ENCODE measurements at regions not wholly inside any gene's neighbourhood (a gene's known extent, or its start where the extent isn't known, plus 50 kb on each side); places are given as distances from the start of the nearest gene placed in this dataset.

GRCh38 chr5:8844206-8844605 lies 701.7 kb downstream of the SEMA5A start:
- ATAC-seq = peak; percentile 20
- TF ChIP-seq ZC3H10 (CRISPR knock-in tag; IDR thresholded peaks at IDR 0.05) (no peak), TCF4 (CRISPR knock-in tag; IDR thresholded peaks at IDR 0.05; ENCODE audit: borderline replicate concordance) (no peak), ZNF70 (CRISPR knock-in tag; IDR thresholded peaks at IDR 0.05) (no peak), CSRNP3 (CRISPR knock-in tag; IDR thresholded peaks at IDR 0.05) (no peak), ZNF8 (CRISPR knock-in tag; IDR thresholded peaks at IDR 0.05) (no peak), ZFP3 (CRISPR knock-in tag; IDR thresholded peaks at IDR 0.05) (no peak), ESRRG (CRISPR knock-in tag; IDR thresholded peaks at IDR 0.05) (no peak), PATZ1 (CRISPR knock-in tag; IDR thresholded peaks at IDR 0.05; ENCODE audit: borderline replicate concordance) (no peak), BACH2 (CRISPR knock-in tag; IDR thresholded peaks at IDR 0.05; ENCODE audit: borderline replicate concordance) (no peak), SNAI2 (CRISPR knock-in tag; IDR thresholded peaks at IDR 0.05) (no peak), ZFP30 (CRISPR knock-in tag; IDR thresholded peaks at IDR 0.05) (no peak), TOX (CRISPR knock-in tag; IDR thresholded peaks at IDR 0.05; ENCODE audit: borderline replicate concordance) (no peak), CREB5 (CRISPR knock-in tag; IDR thresholded peaks at IDR 0.05; ENCODE audit: low read depth) (no peak), POU6F1 (CRISPR knock-in tag; IDR thresholded peaks at IDR 0.05; ENCODE audit: borderline replicate concordance, low read depth) (no peak), OSR1 (CRISPR knock-in tag; IDR thresholded peaks at IDR 0.05) (no peak), GLIS3 (CRISPR knock-in tag; IDR thresholded peaks at IDR 0.05) (no peak), ZNF565 (CRISPR knock-in tag; conservative IDR thresholded peaks at IDR 0.05; ENCODE audit: low read depth) (no peak), ARNTL (CRISPR knock-in tag; IDR thresholded peaks at IDR 0.05; ENCODE audit: borderline replicate concordance, low read depth) (no peak)

GRCh38 chr5:8844847-8845246 lies 701.0 kb downstream of the SEMA5A start:
- TF ChIP-seq CREB5 (CRISPR knock-in tag; IDR thresholded peaks at IDR 0.05; ENCODE audit: low read depth) = no peak
- no peak for TF ChIP-seq RARB (CRISPR knock-in tag; IDR thresholded peaks at IDR 0.05)
- no peak for TF ChIP-seq ZNF565 (CRISPR knock-in tag; conservative IDR thresholded peaks at IDR 0.05; ENCODE audit: low read depth)
- no peak for TF ChIP-seq TSHZ2 (CRISPR knock-in tag; IDR thresholded peaks at IDR 0.05)
- TF ChIP-seq PPARA (CRISPR knock-in tag; IDR thresholded peaks at IDR 0.05; ENCODE audit: borderline replicate concordance) = no peak
- no peak for TF ChIP-seq CSDC2 (CRISPR knock-in tag; IDR thresholded peaks at IDR 0.05)
- TF ChIP-seq ISL1 (CRISPR knock-in tag; IDR thresholded peaks at IDR 0.05) = no peak
- TF ChIP-seq ZFP30 (CRISPR knock-in tag; IDR thresholded peaks at IDR 0.05) = no peak
- no peak for TF ChIP-seq SNAI2 (CRISPR knock-in tag; IDR thresholded peaks at IDR 0.05)
- no peak for TF ChIP-seq ZNF70 (CRISPR knock-in tag; IDR thresholded peaks at IDR 0.05)
- TF ChIP-seq GLIS3 (CRISPR knock-in tag; IDR thresholded peaks at IDR 0.05) = no peak
- no peak for TF ChIP-seq PATZ1 (CRISPR knock-in tag; IDR thresholded peaks at IDR 0.05; ENCODE audit: borderline replicate concordance)
- no peak for TF ChIP-seq ARNTL (CRISPR knock-in tag; IDR thresholded peaks at IDR 0.05; ENCODE audit: borderline replicate concordance, low read depth)
- TF ChIP-seq TOX (CRISPR knock-in tag; IDR thresholded peaks at IDR 0.05; ENCODE audit: borderline replicate concordance) = no peak
- TF ChIP-seq ESRRG (CRISPR knock-in tag; IDR thresholded peaks at IDR 0.05) = no peak
- no peak for ATAC-seq

Data from SK-N-SH treated with all-trans-retinoic acid at 6 μM for 48 hours (cell line).